ENCODE measurements at regions not wholly inside any gene's neighbourhood (a gene's known extent, or its start where the extent isn't known, plus 50 kb on each side); places are given as distances from the start of the nearest gene placed in this dataset.

DNA sequence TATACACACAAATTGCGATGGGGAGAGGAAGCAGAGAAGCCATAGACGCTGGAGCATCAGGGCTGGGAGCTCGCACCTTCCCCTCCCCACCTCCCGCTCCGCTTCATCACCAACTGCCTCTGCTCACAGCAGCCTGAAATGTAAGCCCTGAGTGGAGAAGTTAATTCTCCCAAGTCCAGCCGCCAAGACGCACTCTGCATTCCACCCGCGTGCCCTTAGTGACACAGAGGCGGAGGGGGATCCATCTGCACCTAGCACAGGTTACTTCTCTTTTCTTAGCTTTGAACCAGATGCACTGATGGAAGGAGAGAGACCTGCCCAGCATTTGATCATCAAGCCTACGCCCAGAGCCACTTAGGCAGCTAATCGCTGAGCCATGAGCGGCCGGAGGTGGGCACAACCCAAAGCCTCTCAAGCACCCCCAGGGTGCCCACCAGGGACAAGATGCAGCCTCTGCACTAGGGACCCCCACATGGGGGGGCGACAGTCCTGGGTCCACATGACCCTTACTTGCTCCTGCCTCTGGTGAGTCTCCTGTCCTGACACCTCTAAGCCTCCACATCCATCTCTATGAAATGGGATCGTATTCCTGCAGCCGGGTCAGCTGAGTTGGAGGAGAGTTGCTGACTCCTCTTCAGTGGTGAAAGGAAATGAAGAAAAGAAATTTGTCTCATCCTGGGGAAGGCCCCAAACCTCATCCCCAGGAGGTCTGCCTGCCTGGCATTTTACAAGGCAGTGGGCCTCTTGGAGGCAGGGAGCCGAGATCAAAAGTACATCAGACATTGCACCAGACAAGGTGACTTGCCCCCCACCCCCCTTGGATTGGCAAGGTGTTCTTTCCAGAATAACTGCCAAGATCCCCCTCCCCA lies 316.2 kb downstream of the MATN1 start:
- no peaks in the 10 kb centered on the region for H3K4me1 ChIP-seq
- TF ChIP-seq RAD21 (conservative IDR thresholded peaks at IDR 0.05 in 1 of 2, IDR thresholded peaks at IDR 0.05 in 1 of 2) (no peak), HOXB5 (CRISPR knock-in tag; IDR thresholded peaks at IDR 0.05) (no peak), RARB (CRISPR knock-in tag; IDR thresholded peaks at IDR 0.05) (no peak)
- TF ChIP-seq, protein P1, sequence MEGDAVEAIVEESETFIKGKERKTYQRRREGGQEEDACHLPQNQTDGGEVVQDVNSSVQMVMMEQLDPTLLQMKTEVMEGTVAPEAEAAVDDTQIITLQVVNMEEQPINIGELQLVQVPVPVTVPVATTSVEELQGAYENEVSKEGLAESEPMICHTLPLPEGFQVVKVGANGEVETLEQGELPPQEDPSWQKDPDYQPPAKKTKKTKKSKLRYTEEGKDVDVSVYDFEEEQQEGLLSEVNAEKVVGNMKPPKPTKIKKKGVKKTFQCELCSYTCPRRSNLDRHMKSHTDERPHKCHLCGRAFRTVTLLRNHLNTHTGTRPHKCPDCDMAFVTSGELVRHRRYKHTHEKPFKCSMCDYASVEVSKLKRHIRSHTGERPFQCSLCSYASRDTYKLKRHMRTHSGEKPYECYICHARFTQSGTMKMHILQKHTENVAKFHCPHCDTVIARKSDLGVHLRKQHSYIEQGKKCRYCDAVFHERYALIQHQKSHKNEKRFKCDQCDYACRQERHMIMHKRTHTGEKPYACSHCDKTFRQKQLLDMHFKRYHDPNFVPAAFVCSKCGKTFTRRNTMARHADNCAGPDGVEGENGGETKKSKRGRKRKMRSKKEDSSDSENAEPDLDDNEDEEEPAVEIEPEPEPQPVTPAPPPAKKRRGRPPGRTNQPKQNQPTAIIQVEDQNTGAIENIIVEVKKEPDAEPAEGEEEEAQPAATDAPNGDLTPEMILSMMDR (IDR thresholded peaks at IDR 0.05) = no peak
- H3K27ac ChIP-seq = no peak overlapping the region
- ATAC-seq = no peak; a peak in 1 of 6 replicates
- H3K4me2 ChIP-seq = no peak overlapping the region
- H3K4me3 ChIP-seq = no peak overlapping the region
- no peak for FAIRE-seq
- POLR2A ChIA-PET = no interaction called here
- no peak for DNase-seq (ENCODE audit: low read depth in 1 of 2, low spot score in 1 of 2)
- H3K9me3 ChIP-seq = no peaks in the 10 kb centered on the region
- CTCF ChIA-PET = interaction anchor here (2.5 kb wide), 1 partner anchor 9 kb away, joined by 9 read pairs; no protein-coding TSS in a partner anchor
- WGBS (ENCODE audit: missing lambda C conversion rate) = 61% methylated on average over 17 of the region's 18 CpGs

DNA sequence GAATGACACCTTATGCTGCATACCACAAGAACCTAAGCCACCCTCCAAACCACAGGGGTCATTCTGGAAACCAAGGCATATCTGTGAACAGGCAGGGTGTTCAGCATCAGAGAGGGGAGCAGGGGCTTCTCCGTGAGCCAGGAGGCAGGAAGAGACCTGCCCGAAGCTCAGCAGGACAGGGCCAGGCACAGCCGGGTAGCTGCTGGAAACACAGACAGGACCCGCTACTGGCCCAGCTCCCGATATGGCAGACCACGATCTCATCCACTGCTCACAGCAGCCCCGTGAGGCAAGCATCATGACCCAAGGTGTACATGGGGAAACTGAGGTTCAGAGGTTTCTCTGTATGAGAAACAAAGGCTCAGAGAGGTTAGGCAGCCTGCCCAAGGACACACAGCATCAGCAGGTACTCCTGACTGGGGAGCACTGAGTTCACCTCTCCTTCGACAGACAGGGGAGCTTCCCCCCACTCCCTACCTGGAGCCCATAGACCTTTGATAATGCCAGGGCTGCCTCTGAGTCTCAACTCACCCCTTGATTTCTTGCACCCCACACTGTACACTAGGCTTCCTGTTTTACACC lies 317.7 kb downstream of the MATN1 start:
- Histone ChIP-seq H3K9me3 (no peaks in the 10 kb centered on the region), H3K4me1 (no peaks in the 10 kb centered on the region), H3K4me3 (no peak overlapping the region), H3K4me2 (no peak overlapping the region), H3K27ac (no peak overlapping the region)
- WGBS (ENCODE audit: missing lambda C conversion rate) = 60% methylated on average over 8 of the region's 8 CpGs
- FAIRE-seq (no peak), ATAC-seq (no peak), DNase-seq (ENCODE audit: low read depth in 1 of 2, low spot score in 1 of 2) (no peak)
- CTCF ChIA-PET = interaction anchor here (1.2 to 2.5 kb wide), 2 partner anchors 10 to 25 kb away, joined by 5 to 9 read pairs; no protein-coding TSS in a partner anchor
- POLR2A ChIA-PET = no interaction called here
- TF ChIP-seq ZFP36 (IDR thresholded peaks at IDR 0.05; ENCODE audit: borderline replicate concordance, partially characterized antibody) (peak; percentile 21), RAD21 (conservative IDR thresholded peaks at IDR 0.05 in 1 of 2, IDR thresholded peaks at IDR 0.05 in 1 of 2) (no peak)

DNA sequence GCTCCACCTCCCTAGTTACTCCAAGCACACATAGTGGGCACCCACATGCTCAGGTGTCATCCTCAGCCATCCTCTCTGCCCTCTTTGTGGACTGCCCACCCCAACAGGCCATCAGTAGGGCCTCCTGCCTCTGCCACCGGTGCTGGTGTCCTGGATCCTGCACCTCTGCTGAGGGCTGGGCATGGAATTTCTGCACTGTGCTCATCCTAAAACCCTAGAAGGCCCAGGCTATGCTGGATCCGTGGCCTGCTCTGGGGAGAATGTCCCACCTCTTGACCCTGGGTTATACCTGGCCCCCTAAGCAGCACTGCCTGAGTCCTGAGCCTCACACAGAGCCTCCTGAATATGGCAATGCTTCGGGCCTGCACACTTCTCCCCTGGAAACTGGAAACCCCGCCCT lies 318.3 kb downstream of the MATN1 start:
- H3K4me1 ChIP-seq = no peaks in the 10 kb centered on the region
- no peak overlapping the region for H3K4me3 ChIP-seq
- no peak for TF ChIP-seq POLR2AphosphoS2 (conservative IDR thresholded peaks at IDR 0.05; ENCODE audit: low read length)
- TF ChIP-seq FOXS1 (CRISPR knock-in tag; IDR thresholded peaks at IDR 0.05) = no peak
- TF ChIP-seq, protein P2, sequence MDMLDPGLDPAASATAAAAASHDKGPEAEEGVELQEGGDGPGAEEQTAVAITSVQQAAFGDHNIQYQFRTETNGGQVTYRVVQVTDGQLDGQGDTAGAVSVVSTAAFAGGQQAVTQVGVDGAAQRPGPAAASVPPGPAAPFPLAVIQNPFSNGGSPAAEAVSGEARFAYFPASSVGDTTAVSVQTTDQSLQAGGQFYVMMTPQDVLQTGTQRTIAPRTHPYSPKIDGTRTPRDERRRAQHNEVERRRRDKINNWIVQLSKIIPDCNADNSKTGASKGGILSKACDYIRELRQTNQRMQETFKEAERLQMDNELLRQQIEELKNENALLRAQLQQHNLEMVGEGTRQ (IDR thresholded peaks at IDR 0.05) = no peak
- TF ChIP-seq, protein P3, sequence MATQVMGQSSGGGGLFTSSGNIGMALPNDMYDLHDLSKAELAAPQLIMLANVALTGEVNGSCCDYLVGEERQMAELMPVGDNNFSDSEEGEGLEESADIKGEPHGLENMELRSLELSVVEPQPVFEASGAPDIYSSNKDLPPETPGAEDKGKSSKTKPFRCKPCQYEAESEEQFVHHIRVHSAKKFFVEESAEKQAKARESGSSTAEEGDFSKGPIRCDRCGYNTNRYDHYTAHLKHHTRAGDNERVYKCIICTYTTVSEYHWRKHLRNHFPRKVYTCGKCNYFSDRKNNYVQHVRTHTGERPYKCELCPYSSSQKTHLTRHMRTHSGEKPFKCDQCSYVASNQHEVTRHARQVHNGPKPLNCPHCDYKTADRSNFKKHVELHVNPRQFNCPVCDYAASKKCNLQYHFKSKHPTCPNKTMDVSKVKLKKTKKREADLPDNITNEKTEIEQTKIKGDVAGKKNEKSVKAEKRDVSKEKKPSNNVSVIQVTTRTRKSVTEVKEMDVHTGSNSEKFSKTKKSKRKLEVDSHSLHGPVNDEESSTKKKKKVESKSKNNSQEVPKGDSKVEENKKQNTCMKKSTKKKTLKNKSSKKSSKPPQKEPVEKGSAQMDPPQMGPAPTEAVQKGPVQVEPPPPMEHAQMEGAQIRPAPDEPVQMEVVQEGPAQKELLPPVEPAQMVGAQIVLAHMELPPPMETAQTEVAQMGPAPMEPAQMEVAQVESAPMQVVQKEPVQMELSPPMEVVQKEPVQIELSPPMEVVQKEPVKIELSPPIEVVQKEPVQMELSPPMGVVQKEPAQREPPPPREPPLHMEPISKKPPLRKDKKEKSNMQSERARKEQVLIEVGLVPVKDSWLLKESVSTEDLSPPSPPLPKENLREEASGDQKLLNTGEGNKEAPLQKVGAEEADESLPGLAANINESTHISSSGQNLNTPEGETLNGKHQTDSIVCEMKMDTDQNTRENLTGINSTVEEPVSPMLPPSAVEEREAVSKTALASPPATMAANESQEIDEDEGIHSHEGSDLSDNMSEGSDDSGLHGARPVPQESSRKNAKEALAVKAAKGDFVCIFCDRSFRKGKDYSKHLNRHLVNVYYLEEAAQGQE (IDR thresholded peaks at IDR 0.05) = no peak
- TF ChIP-seq ZSCAN20 (CRISPR knock-in tag; IDR thresholded peaks at IDR 0.05) = no peak
- TF ChIP-seq KDM5A (IDR thresholded peaks at IDR 0.05) = no peak
- ChIA-PET CTCF (no interaction called here), POLR2A (no interaction called here)
- H3K4me2 ChIP-seq = no peak overlapping the region
- ATAC-seq = no peak
- FAIRE-seq = no peak
- no peak for DNase-seq (ENCODE audit: low read depth in 1 of 2, low spot score in 1 of 2)
- H3K9me3 ChIP-seq = no peaks in the 10 kb centered on the region
- WGBS (ENCODE audit: missing lambda C conversion rate) = 24% methylated on average over 2 of the region's 4 CpGs
- H3K27ac ChIP-seq = no peak overlapping the region
